NCI-H82 treated with DMSO at 0.1 percent for 48 hours (cell line): ENCODE measurements at regions not wholly inside any gene's neighbourhood (a gene's known extent, or its start where the extent isn't known, plus 50 kb on each side); places are given as distances from the start of the nearest gene placed in this dataset.

ENCODE experiments used
- DNase-seq: peaks from one replicate; lab custom pipeline; 2025; ENCODE audit not compliant: unreplicated experiment; lab: John Stamatoyannopoulos, UW

DNA sequence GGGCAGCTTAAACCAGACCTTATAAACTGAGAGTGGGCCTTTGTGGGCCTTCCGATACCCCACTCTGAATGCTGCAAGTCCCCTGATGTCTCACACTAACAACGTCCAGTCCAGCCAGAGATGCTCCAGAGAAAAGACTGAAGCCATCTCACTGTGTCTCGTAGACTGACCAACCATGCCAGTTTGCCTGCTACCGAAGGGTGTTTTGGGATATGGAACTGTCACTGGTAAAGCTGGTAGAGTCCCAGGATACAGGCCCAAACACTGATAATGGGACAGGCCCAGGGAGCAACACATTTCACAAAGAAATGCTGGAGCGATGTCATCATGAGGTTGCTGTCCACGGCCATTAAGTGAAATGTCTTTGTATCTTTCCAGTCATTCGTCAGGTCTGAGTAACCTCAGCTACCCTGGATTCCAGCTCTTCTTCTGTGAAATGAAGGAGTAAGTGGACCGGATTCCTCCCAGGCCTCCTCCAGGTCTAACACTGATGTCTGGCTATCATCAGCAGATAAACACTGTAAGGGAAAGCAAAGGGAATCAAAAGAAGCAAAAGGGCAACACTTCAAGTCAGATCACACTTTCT is 81.6 kb downstream of the SLC5A7 start:
- DNase-seq, result no peak

DNA sequence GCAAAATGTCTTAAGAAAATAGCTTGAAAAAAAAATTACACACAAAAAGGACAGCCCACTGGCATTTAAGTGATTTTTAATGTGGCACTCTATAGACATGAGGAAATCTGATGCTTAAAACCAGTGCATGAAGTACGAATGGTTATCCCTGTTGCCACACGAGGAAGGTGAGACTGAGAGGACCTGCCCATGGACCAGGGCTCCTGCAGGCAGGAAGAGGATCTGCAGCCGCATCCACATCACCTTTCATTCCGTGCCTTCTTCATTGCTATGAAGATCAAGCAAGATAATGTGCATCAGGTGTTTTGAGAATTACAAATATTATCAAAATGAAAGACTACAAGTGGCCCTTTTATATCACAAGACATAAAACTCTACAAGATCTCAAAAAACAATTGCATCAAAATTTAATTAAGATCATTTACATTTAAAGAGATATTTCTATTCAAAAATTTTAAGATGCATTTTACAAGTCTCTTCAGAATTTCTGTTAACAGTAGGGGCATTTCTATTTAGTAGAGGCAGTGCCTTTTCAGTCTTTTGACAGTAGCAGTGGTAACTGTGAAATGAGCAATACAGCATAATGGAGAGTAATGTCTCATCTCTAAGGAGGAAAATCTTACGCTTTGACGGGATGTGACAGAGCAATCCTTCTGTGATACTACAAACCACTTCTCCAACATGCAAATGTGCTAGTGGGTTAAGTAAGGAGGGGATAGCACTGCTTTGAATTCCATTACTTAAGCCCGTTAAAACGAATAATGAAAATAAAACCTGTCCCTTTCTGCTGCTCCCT is 83.4 kb downstream of the SLC5A7 start:
- no peak for DNase-seq

DNA sequence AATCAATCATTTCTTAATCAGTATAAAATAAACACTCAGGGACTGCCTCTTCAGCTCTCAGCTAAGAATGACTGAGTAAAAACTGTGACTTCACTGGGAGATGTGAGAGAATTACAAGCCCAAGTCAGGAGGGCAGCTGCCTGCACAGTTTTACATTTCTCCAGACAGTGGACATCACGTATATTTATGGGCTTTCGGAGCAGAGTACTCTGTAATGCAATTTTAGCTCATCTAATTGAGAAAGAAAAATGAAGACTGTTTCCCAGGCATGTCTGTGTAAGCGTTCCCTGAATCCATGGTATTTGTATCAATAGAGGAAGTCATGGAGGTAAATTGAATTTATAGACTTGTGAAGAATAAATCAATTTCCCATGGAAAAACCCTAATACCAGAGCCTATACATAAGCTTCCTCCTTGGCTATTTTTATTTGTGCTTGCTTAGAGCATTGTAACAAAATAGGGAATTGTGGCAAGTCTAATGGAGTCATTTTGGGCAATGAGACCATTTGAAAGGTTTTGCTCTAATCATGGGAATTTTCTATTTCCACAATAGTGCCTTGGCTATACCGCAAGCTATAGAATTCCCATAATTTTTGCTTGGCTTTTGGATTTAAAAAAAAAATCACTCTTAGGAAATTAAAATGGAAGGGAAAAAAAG is 87.2 kb downstream of the SLC5A7 start:
- no peak for DNase-seq

DNA sequence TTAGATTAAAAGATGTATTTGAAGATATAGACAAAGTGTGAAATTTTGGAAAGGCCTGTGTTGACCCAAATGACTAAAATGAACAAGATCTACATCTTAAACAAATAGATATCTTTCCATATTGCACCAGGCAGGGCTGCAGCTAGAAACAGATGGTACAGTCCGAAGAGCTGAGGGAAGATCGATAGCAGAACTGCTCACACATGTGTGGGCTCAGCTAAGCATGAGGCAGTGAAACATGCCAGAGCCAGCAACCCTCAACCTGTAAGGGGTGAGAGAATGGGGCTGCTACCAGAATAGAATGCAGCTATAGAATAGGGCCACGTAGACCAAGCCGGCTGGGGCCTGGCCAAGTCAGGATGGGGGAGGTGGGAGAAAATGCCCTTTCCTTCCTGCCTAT is 87.8 kb downstream of the SLC5A7 start:
- DNase-seq, result no peak

DNA sequence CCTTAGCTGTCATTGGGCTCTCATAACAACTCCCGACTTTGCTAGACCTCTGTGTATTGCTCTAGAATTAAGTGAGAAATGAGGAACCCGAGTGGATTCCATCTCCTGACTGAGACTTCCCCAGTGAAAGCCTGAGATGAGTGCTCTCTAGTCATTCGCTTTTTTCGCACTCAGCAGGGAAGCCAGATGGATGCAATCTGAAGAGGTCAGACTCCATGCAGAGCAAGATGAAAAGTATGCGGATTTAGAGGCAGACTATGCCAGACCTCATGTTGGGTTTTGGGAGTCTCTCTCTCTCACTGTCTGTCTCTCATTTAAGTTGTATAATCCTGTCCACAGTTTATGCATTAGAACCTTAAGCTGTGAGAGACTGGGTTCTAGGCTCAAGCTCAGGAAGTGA is 88.6 kb downstream of the SLC5A7 start:
- DNase-seq, result no peak

DNA sequence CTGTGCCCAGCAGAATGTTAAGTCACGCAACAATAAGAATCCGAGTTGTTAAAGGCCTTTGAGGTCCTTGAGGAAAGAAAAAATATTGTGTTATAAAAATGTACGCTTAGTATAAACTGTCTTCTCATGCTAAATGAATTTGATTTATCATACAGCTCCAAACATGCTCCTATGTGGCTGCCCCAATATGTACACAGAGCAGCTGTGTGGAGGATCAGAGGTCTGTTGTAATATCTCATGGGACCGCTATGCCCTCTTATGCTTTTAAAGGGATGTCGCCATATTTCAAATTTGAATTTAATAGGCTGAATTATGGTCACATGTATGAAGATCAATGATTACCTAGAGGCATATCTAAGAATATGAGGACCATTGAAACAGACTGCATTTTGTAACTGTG is 90.2 kb downstream of the SLC5A7 start:
- DNase-seq, result no peak

DNA sequence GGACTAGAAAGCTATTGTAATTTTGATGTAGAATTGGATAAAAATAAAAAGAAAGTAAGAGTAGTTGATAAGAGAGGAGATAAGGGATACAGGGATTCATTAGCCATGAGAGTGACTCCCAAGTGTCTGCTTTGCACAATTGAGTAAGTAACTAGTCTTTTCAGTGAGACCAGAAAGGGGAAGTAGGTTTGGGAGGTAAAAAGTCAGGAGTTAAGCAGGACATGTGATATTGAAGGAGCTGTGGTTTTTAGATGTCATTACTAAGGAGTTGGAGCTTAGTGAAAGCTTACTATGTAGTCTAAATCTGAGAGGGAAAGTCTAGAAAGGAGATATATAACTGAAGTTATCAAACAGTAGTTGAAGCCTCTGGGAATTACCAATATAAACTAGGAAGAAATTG is 93.4 kb downstream of the SLC5A7 start:
- DNase-seq, result no peak

DNA sequence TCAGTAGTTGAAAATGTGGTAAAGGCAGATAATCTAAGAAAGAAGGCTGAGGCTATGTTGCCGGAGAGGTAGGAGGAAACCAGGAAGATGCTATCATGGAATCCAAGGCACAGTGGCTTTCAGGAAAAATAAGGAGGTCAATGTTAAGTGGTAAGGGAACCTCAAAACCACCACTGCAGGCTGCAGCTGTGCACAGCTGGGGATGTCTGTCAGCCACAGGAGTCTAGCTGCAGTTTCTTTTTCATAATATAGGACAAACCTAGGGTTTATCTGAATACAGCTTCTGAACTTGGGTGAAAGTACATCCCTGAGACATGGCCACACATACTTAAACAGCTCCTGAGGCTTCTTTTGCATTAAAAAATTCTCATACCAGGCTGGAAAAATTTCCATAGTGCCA is 93.9 kb downstream of the SLC5A7 start:
- no peak for DNase-seq

DNA sequence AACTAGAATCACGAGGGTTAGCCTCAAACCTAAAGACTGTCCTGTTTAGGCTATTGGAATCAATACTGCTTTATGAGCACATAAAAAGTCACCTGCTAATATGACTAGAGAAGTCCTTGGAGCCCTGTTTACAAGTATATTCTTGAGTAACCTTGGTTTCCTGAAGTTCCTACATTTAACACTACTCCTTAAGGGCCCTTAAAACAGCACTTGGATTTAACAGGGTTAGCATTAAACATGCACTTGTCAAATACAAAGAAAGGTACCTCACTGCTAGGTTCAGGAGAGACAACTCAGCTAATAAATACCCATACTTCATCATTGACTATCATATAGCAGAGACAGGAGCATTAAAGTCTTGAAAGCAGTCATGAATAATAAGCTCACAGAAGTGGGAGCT is 96.7 kb downstream of the SLC5A7 start:
- no peak for DNase-seq

DNA sequence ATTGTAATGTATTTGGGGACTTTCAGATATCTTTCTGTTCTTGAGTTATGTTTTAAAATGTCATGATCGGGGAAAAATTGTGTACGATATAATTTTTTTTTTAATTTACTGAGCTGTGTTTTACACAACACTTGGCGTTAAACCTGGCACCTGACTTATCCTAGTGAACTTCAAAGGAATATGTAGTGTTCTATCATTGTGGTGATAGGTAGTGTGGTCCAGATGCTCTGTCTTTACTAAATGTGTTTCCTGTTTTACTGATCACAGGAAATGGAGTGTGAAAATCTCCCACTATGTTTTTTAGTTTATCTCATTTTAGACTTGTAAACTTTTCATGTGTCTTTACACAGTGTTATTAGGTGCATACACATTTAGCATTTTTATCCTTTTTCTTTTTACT is 98.0 kb downstream of the SLC5A7 start:
- DNase-seq, result no peak

DNA sequence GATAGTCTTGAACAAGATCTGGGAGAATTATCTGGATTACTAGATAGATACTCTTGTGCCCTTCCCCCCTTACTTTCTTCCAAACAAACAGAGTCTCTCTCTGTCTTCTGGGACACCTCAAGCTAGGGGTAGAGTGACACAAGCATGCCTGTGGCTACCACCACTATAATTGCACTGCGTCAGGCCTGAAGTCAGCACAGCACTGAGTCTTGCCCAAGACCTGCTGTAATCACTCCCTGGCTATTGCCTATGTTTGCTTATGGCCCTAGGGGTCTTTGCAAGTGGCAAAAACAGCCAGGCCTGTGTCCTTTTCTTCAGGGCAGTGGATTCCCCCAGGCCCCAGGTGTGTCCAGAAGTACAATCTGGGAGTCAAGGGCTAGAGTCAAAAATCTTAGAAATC is 106.6 kb downstream of the SLC5A7 start:
- no peak for DNase-seq

DNA sequence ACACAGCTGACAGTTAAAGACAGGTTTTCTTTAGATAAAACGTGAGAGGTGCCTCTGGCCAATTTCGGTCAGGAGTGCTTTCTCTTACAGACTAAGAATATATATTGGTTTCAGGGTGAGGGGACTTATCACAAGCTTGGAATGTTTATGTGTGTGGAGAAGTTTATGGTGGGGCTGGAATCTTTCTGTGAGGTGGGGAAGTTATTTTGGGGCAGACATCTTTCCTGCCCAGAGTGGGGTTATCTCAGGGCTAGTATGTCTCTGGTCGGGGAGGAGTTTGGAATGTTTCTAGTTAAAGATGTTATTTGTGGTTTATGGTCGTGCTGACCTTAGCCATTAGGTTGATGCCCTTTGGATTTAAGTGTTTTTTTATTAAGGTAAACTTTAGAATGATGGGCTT is 115.2 kb downstream of the SLC5A7 start:
- DNase-seq, result no peak

DNA sequence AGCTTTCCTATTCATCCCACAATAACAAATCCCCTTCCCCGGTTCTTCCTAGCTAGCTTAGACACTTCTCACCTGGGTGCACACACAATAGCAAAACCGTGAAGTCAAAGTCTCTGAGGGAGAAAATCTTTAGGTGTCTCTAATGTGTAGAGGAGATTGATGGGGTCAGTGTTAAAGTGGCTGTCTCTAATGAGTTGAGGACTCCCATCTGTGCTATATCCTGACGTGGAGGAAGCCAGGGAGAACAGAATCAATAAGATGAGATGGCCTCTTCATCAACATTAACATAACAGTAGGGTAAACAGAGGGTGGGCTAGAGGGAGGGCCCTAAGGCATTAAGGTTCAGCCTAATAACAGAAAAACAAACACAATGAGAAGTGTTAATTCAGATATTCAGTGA is 120.4 kb downstream of the SLC5A7 start:
- DNase-seq, result no peak

DNA sequence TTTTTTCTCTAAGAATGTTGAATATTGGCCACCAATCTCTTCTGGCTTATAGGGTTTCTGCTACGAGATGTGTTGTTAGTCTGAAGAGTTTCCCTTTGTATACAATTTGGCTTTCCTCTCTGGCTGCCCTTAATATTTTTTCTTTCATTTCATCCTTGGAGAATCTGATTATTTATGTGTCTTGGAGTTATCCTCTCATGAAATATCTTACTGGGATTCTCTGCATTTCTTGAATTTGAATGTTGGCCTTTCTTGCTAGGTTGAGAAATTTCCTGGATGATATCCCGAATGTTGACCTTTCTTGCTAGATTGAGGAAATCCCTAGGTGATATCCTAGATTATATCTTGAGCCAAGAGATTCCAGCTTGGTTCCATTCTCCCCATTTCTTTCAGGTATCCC is 125.6 kb downstream of the SLC5A7 start:
- no peak for DNase-seq

DNA sequence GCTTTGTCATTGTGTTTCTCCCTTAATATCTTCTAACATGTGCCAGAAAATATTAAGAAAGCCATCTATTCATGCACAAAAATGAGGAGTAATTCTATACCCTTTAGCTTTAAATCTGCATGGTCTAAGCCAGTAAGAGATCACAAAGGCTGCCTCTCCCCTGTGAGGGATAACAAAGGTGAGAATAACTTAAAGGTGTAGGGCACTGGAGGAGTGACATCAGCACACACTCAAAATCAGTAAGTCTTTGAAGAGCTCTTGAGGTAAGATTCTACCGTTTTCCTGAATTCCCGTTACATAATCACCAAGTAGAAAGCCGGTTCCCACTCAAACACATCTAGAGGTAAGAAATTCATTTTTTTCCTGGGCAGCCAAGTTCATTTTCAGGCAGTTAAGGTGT is 123.9 kb upstream of the SULT1C3 start:
- no peak for DNase-seq

DNA sequence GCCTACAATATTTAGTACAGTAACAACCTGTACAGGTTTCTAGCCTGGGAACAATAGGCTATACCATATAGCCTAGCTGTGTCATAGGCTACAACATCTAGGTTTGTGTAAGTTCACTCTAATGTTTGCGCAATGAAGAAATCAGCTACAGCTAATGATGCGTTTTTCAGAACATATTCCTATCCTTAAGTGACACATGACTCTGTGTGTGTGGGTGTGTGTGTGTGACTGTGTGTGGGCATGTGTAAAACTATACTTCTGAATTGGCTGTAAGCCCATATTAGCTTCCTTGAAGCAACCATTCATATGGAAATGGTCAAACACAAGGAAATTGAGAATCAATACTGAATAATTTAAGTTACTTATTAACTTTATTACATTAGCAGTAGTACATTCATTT is 120.8 kb upstream of the SULT1C3 start:
- no peak for DNase-seq

DNA sequence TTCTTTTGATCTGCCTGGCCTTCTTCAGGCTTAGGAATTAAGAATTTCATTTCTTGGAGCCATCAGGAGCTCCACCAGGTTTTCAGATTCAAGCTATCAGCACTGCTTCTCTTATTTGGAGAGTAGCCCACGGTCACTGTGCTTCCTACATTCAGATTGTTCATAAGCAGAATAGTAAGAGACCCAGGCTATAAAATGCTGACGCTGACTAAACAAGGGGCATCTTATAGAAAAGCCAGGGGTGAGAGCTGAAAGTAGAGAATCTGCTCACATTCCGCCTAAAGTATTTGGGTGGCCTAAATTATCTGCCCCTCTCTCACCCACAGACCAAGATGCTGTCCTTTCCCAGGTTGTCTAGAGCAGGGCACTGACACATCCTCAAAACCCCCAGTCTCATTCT is 120.3 kb upstream of the SULT1C3 start:
- DNase-seq, result no peak

DNA sequence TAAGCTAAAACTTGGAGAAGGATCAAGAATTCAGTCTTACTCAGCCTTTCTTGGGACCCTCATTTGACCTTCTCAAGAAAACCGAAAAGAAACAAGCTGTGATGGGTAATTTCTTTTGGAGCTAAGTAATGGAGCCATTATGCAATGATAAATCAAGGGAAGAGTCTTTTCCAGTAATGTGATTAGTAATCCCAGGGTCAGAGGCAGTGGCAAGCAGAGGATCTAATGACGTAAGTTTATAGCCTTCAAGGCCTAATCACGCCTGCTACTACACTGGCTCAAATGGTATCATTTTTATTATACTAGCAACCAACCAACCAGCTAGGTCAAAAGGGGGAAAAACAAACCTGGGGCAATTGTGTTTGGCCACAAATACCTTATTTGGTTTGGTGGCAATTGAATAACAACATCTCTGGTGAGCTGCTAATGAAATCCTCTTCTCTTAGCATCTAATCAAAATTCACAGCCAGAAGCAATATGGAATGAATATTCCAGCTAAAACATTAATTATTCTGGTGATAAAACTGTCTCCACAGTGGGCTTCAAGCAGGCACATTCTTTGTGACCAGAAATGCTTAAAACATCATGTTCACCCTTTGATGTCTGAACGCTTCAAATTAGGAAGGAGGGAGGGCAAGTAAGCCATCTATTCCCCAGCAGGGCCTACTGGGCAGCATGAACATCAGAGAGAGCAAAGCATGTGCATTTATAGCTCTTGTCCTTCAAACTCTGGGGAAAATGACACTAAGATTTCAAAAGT is 114.9 kb upstream of the SULT1C3 start:
- DNase-seq, result peak; percentile 72

DNA sequence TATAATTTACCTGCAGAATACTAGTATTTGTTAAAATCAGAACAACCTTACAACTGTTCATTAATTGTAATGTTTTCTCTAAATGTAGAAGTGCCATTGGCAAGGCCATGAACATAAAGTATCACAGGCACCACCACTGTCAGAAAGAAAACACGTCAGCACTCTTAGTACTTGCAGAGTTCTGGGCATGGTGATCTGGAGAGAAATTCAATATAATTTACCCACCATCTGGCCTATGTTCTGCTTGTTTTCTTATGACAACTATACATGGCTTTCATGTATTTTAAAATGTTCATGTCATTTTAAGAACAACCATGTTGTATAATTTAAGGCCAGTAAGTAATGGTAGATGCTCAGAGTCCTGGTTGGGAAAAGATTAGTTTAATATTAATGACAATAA is 114.2 kb upstream of the SULT1C3 start:
- DNase-seq, result no peak

DNA sequence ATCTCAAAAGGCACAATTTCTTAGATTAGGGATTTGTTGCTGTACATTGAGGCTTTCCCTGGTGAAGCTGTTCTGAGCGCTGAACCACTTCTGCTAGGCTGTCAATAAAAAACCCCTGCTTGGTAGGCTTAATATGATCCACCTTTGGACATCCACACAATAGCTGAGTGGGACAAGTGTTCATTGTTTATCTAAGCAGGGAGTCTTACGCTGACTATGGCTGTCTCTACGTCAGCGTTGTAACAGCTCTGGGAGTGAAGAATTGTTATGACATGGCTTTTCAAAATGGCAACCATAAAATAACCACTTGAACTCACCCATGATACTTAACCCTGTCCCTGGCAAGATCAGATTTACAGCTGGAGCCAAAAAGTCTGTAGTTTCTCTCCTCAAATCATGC is 111.5 kb upstream of the SULT1C3 start:
- no peak for DNase-seq

DNA sequence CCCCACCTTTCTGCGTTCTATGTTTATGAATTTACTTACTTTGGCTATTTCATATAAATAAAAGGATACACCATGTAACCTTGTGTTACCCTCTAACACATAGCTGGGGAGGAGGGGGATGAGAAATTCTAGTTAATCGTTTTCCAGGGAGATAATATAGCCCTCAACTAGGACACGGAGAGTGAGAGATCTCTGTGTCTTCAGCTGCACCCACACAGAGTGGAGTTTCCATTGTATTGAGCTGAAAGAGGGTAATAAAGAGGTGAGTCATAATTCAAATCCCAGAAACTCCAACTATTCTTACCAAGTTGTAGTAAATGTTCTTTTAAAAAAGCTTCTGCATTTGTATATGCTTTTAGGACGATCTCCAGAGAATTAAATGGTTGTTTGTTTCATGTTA is 110.1 kb upstream of the SULT1C3 start:
- DNase-seq, result no peak

DNA sequence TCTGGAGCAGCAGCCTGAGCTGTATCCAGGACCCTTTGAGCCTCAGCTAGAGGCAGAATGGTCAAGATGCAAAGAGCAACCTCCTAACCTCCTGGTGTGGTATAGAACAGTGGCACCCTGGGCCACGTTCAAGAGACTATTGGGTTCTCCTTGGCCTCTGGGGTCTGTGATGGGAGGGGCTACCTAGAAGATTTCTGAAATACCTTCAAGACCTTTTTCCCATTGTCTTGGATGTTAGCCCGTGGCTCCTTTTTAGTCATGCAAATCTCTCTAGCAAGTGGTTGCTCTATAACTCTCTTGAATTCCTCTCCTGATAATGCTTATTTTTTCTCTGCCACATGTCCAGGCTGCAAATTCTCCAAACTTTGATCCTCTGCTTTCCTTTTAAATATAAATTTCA is 106.3 kb upstream of the SULT1C3 start:
- no peak for DNase-seq
